ENCODE measurements at regions not wholly inside any gene's neighbourhood (a gene's known extent, or its start where the extent isn't known, plus 50 kb on each side); places are given as distances from the start of the nearest gene placed in this dataset.

DNA sequence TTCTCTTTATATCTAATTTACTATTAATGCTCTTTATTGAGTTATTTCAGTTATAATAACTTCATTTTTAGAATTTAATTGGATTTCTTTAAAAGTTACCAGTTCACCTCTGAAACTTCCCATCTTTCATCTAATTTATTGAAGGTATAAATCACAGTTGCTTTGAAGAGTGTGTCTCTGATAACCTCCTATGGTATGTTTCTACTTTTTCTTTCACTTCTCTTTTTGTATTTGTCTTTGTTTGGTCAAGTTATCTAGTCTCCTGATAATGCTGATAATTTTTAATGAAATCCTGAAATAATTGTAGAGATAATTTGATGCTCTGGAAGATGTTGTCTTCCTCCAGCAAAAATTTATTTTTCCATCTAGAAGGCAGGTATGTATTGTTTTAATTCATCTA lies 141.6 kb upstream of the NPY2R start:
- H3K4me3 Mint-ChIP-seq, result no peak overlapping the region
- no peak overlapping the region for H3K27ac Mint-ChIP-seq
- no peaks in the 10 kb centered on the region for H3K36me3 Mint-ChIP-seq (ENCODE audit: low read depth)
- H3K4me1 Mint-ChIP-seq (ENCODE audit: low read depth), result no peaks in the 10 kb centered on the region
- H3K9me3 Mint-ChIP-seq, result no peaks in the 10 kb centered on the region
- DNase-seq (ENCODE audit: low spot score), result no peak
- no peaks in the 10 kb centered on the region for H3K27me3 Mint-ChIP-seq (ENCODE audit: low read depth)

DNA sequence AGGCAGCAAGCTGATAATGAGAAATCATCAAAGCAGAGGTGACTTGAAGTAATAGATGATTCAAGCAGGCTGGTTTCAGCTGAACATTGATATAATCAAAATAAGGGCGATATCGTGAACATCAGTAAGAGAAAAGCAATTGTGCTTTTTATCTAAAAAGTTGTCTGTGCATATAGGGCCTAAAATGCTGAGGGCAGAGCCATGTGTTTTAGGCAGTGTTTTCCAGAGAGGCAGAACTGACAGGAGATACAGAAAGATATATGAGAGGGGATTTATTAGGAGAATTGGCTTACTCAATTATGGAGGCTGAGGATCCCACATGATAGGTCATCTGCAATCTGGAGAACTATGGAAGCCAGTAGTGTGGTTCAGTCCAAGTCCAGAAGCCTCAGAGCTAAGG lies 136.5 kb upstream of the NPY2R start:
- H3K36me3 Mint-ChIP-seq (ENCODE audit: low read depth), result no peaks in the 10 kb centered on the region
- H3K27me3 Mint-ChIP-seq (ENCODE audit: low read depth), result no peaks in the 10 kb centered on the region
- no peak overlapping the region for H3K27ac Mint-ChIP-seq
- DNase-seq (ENCODE audit: low spot score), result no peak
- H3K4me3 Mint-ChIP-seq, result no peak overlapping the region
- no peaks in the 10 kb centered on the region for H3K9me3 Mint-ChIP-seq
- no peaks in the 10 kb centered on the region for H3K4me1 Mint-ChIP-seq (ENCODE audit: low read depth)

DNA sequence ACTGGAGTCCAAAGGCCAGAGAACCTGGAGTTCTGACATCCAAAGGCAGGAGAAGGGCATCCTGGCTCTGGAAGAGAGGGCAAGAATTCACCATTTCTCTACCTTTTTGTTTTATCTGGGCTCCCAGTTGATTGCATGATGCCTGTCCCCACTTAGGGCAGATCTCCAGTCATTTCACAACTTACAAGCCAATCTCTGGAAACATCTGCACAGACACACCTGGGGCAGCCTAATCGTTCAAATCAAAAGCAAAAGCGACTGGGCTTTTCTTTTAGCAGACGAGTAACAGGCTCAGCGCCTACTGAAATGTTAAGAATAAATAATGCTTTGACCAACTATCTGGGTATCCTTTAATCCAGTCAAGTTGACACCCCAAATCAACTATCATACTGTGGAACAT lies 136.0 kb upstream of the NPY2R start:
- no peaks in the 10 kb centered on the region for H3K4me1 Mint-ChIP-seq (ENCODE audit: low read depth)
- H3K4me3 Mint-ChIP-seq, result no peak overlapping the region
- no peaks in the 10 kb centered on the region for H3K27me3 Mint-ChIP-seq (ENCODE audit: low read depth)
- DNase-seq (ENCODE audit: low spot score), result no peak
- H3K36me3 Mint-ChIP-seq (ENCODE audit: low read depth), result no peaks in the 10 kb centered on the region
- H3K27ac Mint-ChIP-seq, result no peak overlapping the region
- no peaks in the 10 kb centered on the region for H3K9me3 Mint-ChIP-seq

DNA sequence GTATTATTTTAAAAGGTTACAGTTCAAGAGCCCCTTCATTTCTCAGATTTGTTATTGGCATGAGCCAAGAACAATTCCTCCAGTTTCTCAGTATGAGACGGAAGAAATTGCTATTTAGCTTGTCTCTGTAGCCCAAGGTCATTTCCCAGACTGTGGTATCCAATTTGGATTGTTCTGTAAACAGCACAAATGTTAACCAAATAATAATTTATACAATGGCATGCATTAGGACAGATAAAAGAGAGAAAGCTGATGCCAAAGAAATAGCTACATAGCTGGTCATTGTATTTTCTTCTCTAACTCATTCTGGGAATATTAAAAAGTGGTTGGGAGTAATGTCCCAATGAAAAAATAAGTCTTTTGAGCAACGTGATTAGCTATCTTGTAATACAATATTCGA lies 134.6 kb upstream of the NPY2R start:
- DNase-seq (ENCODE audit: low spot score), result no peak
- H3K4me1 Mint-ChIP-seq (ENCODE audit: low read depth), result no peaks in the 10 kb centered on the region
- H3K27ac Mint-ChIP-seq, result no peak overlapping the region
- no peaks in the 10 kb centered on the region for H3K36me3 Mint-ChIP-seq (ENCODE audit: low read depth)
- H3K9me3 Mint-ChIP-seq, result no peaks in the 10 kb centered on the region
- no peak overlapping the region for H3K4me3 Mint-ChIP-seq
- no peaks in the 10 kb centered on the region for H3K27me3 Mint-ChIP-seq (ENCODE audit: low read depth)

DNA sequence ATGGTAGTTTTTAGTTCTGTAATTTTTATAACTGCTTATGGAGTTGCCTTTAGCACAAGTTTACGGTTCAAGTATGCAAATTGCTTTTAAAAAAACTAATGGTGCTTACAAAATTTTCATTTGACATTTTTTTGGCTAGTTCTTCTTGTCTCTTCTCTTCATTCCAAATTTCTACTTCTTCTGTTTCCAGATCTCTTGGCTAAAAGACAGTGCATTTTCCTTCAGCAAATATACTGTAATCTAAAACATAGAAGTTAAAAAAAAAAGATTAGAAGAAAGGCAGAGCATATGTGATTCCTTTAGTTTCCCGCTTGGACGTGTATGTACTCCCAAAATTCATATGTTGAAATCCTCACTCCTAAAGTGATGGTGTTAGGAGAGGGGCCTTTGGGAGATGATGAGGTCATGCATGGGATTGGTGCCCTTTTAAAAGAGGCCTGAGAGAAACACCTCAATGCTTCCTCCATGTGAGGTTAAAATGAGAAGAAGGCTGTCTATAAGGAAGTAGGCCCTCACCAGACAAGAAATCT lies 132.1 kb upstream of the NPY2R start:
- H3K9me3 Mint-ChIP-seq, result no peaks in the 10 kb centered on the region
- no peak for DNase-seq (ENCODE audit: low spot score)
- no peaks in the 10 kb centered on the region for H3K27me3 Mint-ChIP-seq (ENCODE audit: low read depth)
- no peaks in the 10 kb centered on the region for H3K36me3 Mint-ChIP-seq (ENCODE audit: low read depth)
- H3K4me1 Mint-ChIP-seq (ENCODE audit: low read depth), result no peaks in the 10 kb centered on the region
- no peak overlapping the region for H3K4me3 Mint-ChIP-seq
- no peak overlapping the region for H3K27ac Mint-ChIP-seq

DNA sequence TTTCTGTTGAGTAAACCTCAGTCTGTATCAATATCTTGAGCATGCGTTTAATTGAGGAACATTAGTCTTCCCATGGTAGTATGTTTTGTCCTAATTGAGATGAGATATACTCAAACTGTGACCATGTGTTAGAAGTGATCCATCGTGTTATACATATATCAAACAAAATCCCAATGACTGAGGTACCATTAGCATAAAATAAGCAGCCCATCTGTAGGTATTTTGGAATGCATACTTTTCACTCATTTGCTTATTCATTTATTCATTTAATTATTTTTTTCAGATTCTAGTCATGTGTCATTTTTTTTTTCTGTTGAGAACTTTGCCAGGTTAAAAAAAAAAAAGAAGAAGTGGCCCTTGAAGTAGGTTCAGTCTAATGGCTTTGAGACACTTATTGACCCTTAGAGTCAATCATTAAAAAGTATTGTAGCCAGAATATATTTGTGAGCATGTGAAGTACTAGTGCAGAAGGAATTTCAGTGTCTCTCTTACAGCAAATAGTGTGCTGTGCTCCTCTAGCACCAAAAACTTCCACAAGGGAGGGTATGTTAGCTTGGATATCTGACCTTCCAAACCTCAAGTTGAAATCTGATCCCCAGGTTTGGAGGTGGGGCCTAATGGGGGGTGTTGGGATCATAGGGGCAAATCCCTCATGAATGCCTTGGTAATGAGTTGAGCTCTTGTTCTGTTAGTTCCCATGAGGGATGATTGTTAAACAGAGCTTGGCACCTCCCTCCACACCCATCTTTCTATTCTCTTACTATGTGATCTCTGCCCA lies 130.8 kb upstream of the NPY2R start:
- Mint-ChIP-seq H3K27me3 (ENCODE audit: low read depth) (no peaks in the 10 kb centered on the region), H3K36me3 (ENCODE audit: low read depth) (no peaks in the 10 kb centered on the region), H3K4me3 (no peak overlapping the region), H3K4me1 (ENCODE audit: low read depth) (no peaks in the 10 kb centered on the region), H3K27ac (no peak overlapping the region), H3K9me3 (no peaks in the 10 kb centered on the region)
- DNase-seq (ENCODE audit: low spot score), result no peak

DNA sequence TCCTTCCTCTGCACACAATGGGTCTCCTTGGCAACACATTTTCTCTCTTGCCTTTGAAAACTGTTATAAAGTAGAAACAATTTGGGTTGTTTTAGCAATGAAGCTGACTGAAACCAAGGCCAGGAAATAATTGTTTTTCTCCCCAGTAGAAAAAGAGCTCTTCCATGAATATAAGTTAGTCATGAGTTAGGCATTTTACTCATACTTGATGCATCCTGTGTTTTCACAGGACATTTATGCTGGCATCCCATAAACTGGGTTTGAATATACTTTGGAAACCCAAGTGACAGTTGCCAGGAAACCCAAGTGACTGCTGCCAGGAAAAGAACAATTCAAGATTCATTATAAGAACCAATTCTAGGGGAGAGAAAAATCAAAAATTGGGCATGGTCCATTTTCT lies 128.6 kb upstream of the NPY2R start:
- DNase-seq (ENCODE audit: low spot score), result no peak
- no peak overlapping the region for H3K4me3 Mint-ChIP-seq
- H3K9me3 Mint-ChIP-seq, result no peaks in the 10 kb centered on the region
- no peaks in the 10 kb centered on the region for H3K36me3 Mint-ChIP-seq (ENCODE audit: low read depth)
- H3K27ac Mint-ChIP-seq, result no peak overlapping the region
- no peaks in the 10 kb centered on the region for H3K27me3 Mint-ChIP-seq (ENCODE audit: low read depth)
- H3K4me1 Mint-ChIP-seq (ENCODE audit: low read depth), result no peaks in the 10 kb centered on the region

DNA sequence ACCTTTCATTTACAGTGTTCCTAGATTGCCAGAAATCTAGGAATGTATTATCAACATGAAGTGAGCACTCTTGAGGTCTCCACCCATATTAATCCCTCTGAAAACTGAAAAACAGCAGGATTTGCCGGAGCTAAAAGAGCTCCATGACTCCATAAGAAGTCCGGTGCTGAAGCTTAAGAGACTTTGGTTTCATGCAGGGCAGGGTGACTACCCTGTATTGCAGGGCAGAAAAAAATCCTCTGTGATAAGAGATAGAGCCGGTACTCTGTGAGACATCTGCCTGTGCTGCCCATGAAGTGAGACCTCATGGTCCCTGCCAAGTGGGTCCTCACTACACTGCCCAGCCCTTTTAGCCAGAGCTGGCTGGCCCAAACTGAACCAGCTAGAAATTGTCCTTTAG lies 127.2 kb upstream of the NPY2R start:
- no peak for DNase-seq (ENCODE audit: low spot score)
- Mint-ChIP-seq H3K9me3 (no peaks in the 10 kb centered on the region), H3K27ac (no peak overlapping the region), H3K4me1 (ENCODE audit: low read depth) (no peaks in the 10 kb centered on the region), H3K4me3 (no peak overlapping the region), H3K36me3 (ENCODE audit: low read depth) (no peaks in the 10 kb centered on the region), H3K27me3 (ENCODE audit: low read depth) (no peaks in the 10 kb centered on the region)

DNA sequence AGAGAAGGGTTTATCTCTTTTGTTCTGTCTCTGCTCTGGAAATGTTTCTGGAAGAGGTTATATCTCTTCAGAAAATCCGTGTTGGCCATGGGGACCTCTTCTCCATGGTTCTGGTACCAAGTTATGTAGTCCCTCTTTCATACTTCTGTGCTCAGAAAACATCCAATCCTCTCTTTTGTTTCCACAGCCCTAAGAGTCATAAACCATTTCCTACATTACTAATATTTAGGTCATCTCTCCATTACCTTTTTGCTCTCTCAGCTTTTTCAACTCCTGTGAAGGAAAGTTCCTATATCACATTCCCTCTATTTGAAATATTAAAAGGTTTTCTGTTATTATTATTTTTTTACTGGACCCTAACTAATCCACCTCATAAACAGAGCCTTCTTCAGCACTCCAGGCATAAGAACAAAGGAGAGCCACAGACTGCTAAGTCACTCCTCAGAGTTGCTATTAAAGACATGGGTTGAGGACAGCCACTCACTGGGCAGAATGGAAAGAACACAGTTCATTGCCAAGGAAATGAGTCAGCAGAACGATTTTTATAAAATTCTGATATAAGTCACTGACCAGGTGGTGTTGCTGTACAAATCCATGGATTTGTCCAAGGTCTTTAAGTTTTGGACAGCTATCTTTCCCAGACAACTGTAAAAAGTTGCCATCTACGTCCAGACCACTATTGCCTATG lies 122.4 kb upstream of the NPY2R start:
- no peaks in the 10 kb centered on the region for H3K27me3 Mint-ChIP-seq (ENCODE audit: low read depth)
- no peak for DNase-seq (ENCODE audit: low spot score)
- no peaks in the 10 kb centered on the region for H3K4me1 Mint-ChIP-seq (ENCODE audit: low read depth)
- no peaks in the 10 kb centered on the region for H3K36me3 Mint-ChIP-seq (ENCODE audit: low read depth)
- H3K27ac Mint-ChIP-seq, result no peak overlapping the region
- no peak overlapping the region for H3K4me3 Mint-ChIP-seq
- H3K9me3 Mint-ChIP-seq, result no peaks in the 10 kb centered on the region

DNA sequence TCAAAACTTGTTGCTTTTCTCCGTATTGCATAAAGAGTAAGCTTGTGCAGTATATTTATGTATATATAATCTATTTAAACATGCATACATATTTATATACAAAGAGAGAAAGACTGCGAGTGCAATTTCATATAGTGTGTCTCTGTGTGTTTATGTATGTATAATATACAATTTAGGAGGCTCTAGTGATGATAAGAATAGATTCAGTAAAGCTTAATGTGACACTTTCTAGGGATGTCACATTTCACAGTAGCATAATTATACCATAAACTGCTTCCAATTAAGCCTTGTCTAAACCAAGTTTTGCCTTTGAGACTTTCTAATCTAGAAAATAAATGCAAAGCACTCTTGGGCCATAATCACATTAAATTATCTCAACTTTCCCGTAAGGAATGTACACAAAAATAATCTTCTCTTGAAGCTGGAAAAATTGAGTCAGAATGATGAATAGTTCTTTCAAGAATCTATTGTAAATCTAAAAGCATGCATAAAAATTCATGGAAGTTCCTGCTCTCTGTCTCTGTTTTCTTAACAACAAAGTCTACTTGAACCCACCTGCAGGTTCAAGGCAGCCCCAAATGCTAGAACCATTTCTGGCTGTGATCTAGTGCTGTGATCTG lies 114.1 kb upstream of the NPY2R start:
- DNase-seq (ENCODE audit: low spot score), result no peak
- H3K4me3 Mint-ChIP-seq, result no peak overlapping the region
- H3K9me3 Mint-ChIP-seq, result no peaks in the 10 kb centered on the region
- H3K27ac Mint-ChIP-seq, result no peak overlapping the region
- no peaks in the 10 kb centered on the region for H3K27me3 Mint-ChIP-seq (ENCODE audit: low read depth)
- H3K36me3 Mint-ChIP-seq (ENCODE audit: low read depth), result no peaks in the 10 kb centered on the region
- H3K4me1 Mint-ChIP-seq (ENCODE audit: low read depth), result no peaks in the 10 kb centered on the region

DNA sequence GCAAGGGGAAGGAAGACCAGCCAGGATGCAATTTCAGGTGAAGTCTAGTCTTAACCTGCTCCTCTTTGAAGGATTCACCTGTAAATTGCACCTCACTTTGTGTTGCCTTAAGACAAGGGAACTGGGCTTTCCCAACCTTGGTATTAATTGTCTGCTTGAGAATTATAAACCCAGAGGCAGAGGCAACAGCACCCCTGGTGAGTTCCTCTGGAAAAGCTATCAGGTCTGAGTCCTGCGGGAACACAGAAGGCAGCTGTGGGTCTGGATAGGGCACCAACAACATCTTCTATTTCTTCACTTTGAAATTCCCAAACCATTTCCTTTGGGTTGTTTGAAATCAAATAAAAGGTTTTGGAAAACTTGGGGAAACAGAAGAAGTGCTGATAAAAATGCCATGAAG lies 109.2 kb upstream of the NPY2R start:
- Mint-ChIP-seq H3K4me1 (ENCODE audit: low read depth) (no peaks in the 10 kb centered on the region), H3K27ac (no peak overlapping the region), H3K27me3 (ENCODE audit: low read depth) (no peaks in the 10 kb centered on the region), H3K9me3 (no peaks in the 10 kb centered on the region), H3K36me3 (ENCODE audit: low read depth) (no peaks in the 10 kb centered on the region), H3K4me3 (no peak overlapping the region)
- DNase-seq (ENCODE audit: low spot score), result no peak

DNA sequence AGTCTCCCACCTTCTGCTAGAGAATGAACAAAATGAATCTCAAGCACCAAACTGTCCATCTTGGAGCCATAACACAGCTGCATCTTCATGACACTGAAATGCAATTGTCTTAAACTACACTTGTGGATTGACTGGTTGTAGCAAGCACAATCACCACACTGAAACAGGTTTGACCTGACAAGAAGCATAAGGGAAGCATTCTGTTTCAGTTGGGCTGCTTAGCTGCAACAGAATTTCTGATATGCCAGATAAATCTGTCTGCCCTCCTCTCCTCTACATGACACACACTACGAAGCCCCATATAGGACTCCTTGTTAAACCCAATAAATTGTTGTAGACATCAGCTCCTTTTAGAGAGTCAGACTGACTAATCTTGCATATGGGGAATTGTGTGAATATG lies 101.8 kb upstream of the NPY2R start:
- no peak for DNase-seq (ENCODE audit: low spot score)
- Mint-ChIP-seq H3K27ac (no peak overlapping the region), H3K9me3 (no peaks in the 10 kb centered on the region), H3K27me3 (ENCODE audit: low read depth) (no peaks in the 10 kb centered on the region), H3K4me1 (ENCODE audit: low read depth) (no peaks in the 10 kb centered on the region), H3K4me3 (no peak overlapping the region), H3K36me3 (ENCODE audit: low read depth) (no peaks in the 10 kb centered on the region)

DNA sequence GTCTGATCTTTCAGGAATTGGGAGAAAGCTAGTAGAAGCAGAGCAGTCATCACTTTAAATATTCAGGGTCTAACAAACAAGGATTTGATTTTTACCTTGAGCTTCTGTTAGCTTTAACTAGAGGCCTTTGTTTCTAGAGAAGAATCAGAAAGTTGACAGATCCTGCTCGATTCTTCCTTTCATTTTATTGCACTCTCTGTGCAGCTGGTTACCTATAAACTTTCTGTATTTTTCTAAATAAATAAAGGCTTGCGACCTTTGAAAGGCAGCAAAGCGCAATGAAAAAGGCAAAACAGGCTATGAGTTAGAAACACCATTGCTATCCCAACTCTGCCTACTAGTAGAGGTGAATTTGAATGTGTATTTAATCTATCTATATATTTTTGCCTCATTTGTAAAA lies 101.4 kb upstream of the NPY2R start:
- H3K36me3 Mint-ChIP-seq (ENCODE audit: low read depth), result no peaks in the 10 kb centered on the region
- H3K4me3 Mint-ChIP-seq, result no peak overlapping the region
- H3K4me1 Mint-ChIP-seq (ENCODE audit: low read depth), result no peaks in the 10 kb centered on the region
- no peak overlapping the region for H3K27ac Mint-ChIP-seq
- no peaks in the 10 kb centered on the region for H3K9me3 Mint-ChIP-seq
- DNase-seq (ENCODE audit: low spot score), result no peak
- H3K27me3 Mint-ChIP-seq (ENCODE audit: low read depth), result no peaks in the 10 kb centered on the region

DNA sequence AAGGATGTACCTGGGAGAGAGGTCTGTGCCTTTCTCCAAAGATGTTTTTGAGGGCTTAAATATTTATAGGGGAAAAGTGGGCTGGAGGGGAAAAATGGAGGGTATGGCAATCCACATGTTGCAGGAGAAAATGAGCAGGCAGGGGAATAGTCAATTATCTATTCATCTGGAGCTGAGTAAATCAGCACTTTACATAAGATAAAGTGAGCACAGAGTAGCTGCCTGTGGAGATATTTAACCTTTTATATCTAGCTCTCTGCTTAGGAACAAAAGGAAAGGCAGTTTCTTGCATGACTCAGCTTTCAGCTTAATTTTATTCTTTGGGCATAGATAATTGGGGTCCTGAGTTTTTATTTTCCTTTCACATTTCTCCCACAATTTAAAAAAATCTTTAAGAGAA lies 93.6 kb upstream of the NPY2R start:
- peaks cover 9% of the 10 kb centered on the region for H3K9me3 Mint-ChIP-seq
- H3K4me3 Mint-ChIP-seq, result no peak overlapping the region
- no peaks in the 10 kb centered on the region for H3K36me3 Mint-ChIP-seq (ENCODE audit: low read depth)
- no peak overlapping the region for H3K27ac Mint-ChIP-seq
- H3K27me3 Mint-ChIP-seq (ENCODE audit: low read depth), result no peaks in the 10 kb centered on the region
- DNase-seq (ENCODE audit: low spot score), result no peak
- H3K4me1 Mint-ChIP-seq (ENCODE audit: low read depth), result no peaks in the 10 kb centered on the region

All from T-helper 2 cell treated with Interferon-gamma antibody and Interleukin-4, amounts not matched to agents 5 μg/mL and 100 μg/mL, for 36 hours (primary cell).